ENCODE measurements at regions not wholly inside any gene's neighbourhood (a gene's known extent, or its start where the extent isn't known, plus 50 kb on each side); places are given as distances from the start of the nearest gene placed in this dataset.

- H3K27ac ChIP-seq (ENCODE audit: low read depth in 2 of 2, low read length in 2 of 2), result no peak overlapping the region
- no peaks in the 10 kb centered on the region for H3K27me3 ChIP-seq (ENCODE audit: control insufficient read depth, insufficient read depth, low read length)
- H3K4me3 ChIP-seq (ENCODE audit: low read length in 3 of 3), result no peak overlapping the region
- H3K36me3 ChIP-seq (ENCODE audit: control insufficient read depth in 2 of 3, insufficient read depth in 3 of 3, low read length in 3 of 3), result no peaks in the 10 kb centered on the region
- FAIRE-seq (no peak), DNase-seq (peak in 1 of 5 donors; percentile 15)
- peaks cover 0 to 3% (median 0%) of the 10 kb centered on the region in 3 donors for H3K4me1 ChIP-seq (ENCODE audit: control insufficient read depth in 2 of 3, insufficient read depth in 2 of 3, low read depth in 1 of 3, low read length in 3 of 3)
- no peak overlapping the region for H3K9ac ChIP-seq (ENCODE audit: low read length in 3 of 3)
- no peaks in the 10 kb centered on the region for H3K9me3 ChIP-seq (ENCODE audit: control insufficient read depth in 2 of 3, insufficient read depth in 1 of 3, low read length in 3 of 3)
- intact Hi-C loops (cut with DNase I), result no loop called here
- no peak for TF ChIP-seq CTCF (IDR thresholded peaks at IDR 0.05; ENCODE audit: borderline replicate concordance, extremely low read depth, insufficient read depth)
Measured at GRCh38 chr4:13917015-13917414, 289.5 kb upstream of the BOD1L1 start.

GRCh38 chr4:13918110-13918509 lies 290.6 kb upstream of the BOD1L1 start:
- Histone ChIP-seq H3K4me3 (ENCODE audit: low read length in 3 of 3) (no peak overlapping the region), H3K4me1 (ENCODE audit: control insufficient read depth in 2 of 3, insufficient read depth in 2 of 3, low read depth in 1 of 3, low read length in 3 of 3) (peaks cover 0 to 3% (median 0%) of the 10 kb centered on the region in 3 donors), H3K9me3 (ENCODE audit: control insufficient read depth in 2 of 3, insufficient read depth in 1 of 3, low read length in 3 of 3) (no peaks in the 10 kb centered on the region), H3K27ac (ENCODE audit: low read depth in 2 of 2, low read length in 2 of 2) (no peak overlapping the region), H3K27me3 (ENCODE audit: control insufficient read depth, insufficient read depth, low read length) (no peaks in the 10 kb centered on the region), H3K36me3 (ENCODE audit: control insufficient read depth in 2 of 3, insufficient read depth in 3 of 3, low read length in 3 of 3) (no peaks in the 10 kb centered on the region), H3K9ac (ENCODE audit: low read length in 3 of 3) (no peak overlapping the region)
- intact Hi-C loops (cut with DNase I), result no loop called here
- DNase-seq (no peak), FAIRE-seq (no peak)
- TF ChIP-seq CTCF (IDR thresholded peaks at IDR 0.05; ENCODE audit: borderline replicate concordance, extremely low read depth, insufficient read depth), result no peak

- intact Hi-C loops (cut with DNase I), result no loop called here
- peak in 2 of 5 donors; percentile 14 to 64 for DNase-seq
- H3K9me3 ChIP-seq (ENCODE audit: control insufficient read depth in 2 of 3, insufficient read depth in 1 of 3, low read length in 3 of 3), result no peaks in the 10 kb centered on the region
- TF ChIP-seq CTCF (IDR thresholded peaks at IDR 0.05; ENCODE audit: borderline replicate concordance, extremely low read depth, insufficient read depth), result no peak
- H3K9ac ChIP-seq (ENCODE audit: low read length in 3 of 3), result no peak overlapping the region
- H3K36me3 ChIP-seq (ENCODE audit: control insufficient read depth in 2 of 3, insufficient read depth in 3 of 3, low read length in 3 of 3), result no peaks in the 10 kb centered on the region
- no peak for FAIRE-seq
- no peak overlapping the region for H3K4me3 ChIP-seq (ENCODE audit: low read length in 3 of 3)
- H3K27ac ChIP-seq (ENCODE audit: low read depth in 2 of 2, low read length in 2 of 2), result no peak overlapping the region
- H3K4me1 ChIP-seq (ENCODE audit: control insufficient read depth in 2 of 3, insufficient read depth in 2 of 3, low read depth in 1 of 3, low read length in 3 of 3), result peaks cover 0 to 3% (median 0%) of the 10 kb centered on the region in 3 donors
- H3K27me3 ChIP-seq (ENCODE audit: control insufficient read depth, insufficient read depth, low read length), result no peaks in the 10 kb centered on the region
Measured at GRCh38 chr4:13918991-13919441, 291.5 kb upstream of the BOD1L1 start.
